ENCODE measurements at regions not wholly inside any gene's neighbourhood (a gene's known extent, or its start where the extent isn't known, plus 50 kb on each side); places are given as distances from the start of the nearest gene placed in this dataset.

- Histone ChIP-seq H3K4me1 (ENCODE audit: low read length) (no peaks in the 10 kb centered on the region), H4K20me1 (ENCODE audit: insufficient read depth, low read length) (no peaks in the 10 kb centered on the region), H3K4me3 (ENCODE audit: low read length) (no peak overlapping the region), H3K79me2 (ENCODE audit: low read length) (no peaks in the 10 kb centered on the region), H2AFZ (ENCODE audit: low read depth, low read length) (no peak overlapping the region), H3K9me3 (ENCODE audit: insufficient read depth, low read length) (no peaks in the 10 kb centered on the region), H3K27ac (ENCODE audit: low read length) (no peak overlapping the region), H3K4me2 (ENCODE audit: low read length) (no peak overlapping the region), H3K27me3 (ENCODE audit: low read depth, low read length) (no peaks in the 10 kb centered on the region), H3K9ac (ENCODE audit: low read length) (no peak overlapping the region), H3K36me3 (replicated peaks; ENCODE audit: low read depth, low read length) (no peaks in the 10 kb centered on the region)
- TF ChIP-seq EZH2phosphoT487 (IDR thresholded peaks at IDR 0.05; ENCODE audit: low read depth) (no peak), CTCF (IDR thresholded peaks at IDR 0.05; ENCODE audit: low read depth, low read length) (peak; percentile 49)
Observed at GRCh38 chr13:90420683-90421082, 926.8 kb upstream of the MIR17HG start.

- Histone ChIP-seq H3K36me3 (replicated peaks; ENCODE audit: low read depth, low read length) (no peaks in the 10 kb centered on the region), H3K79me2 (ENCODE audit: low read length) (no peaks in the 10 kb centered on the region), H2AFZ (ENCODE audit: low read depth, low read length) (no peak overlapping the region), H3K27me3 (ENCODE audit: low read depth, low read length) (no peaks in the 10 kb centered on the region), H3K9me3 (ENCODE audit: insufficient read depth, low read length) (no peaks in the 10 kb centered on the region), H3K4me2 (ENCODE audit: low read length) (peak overlapping the region; percentile 5; the same call in 1 of the 2 replicates), H4K20me1 (ENCODE audit: insufficient read depth, low read length) (no peaks in the 10 kb centered on the region), H3K9ac (ENCODE audit: low read length) (no peak overlapping the region), H3K4me1 (ENCODE audit: low read length) (peaks cover 9% of the 10 kb centered on the region), H3K4me3 (ENCODE audit: low read length) (no peak overlapping the region), H3K27ac (ENCODE audit: low read length) (no peak overlapping the region)
- TF ChIP-seq CTCF (IDR thresholded peaks at IDR 0.05; ENCODE audit: low read depth, low read length) (no peak), EZH2phosphoT487 (IDR thresholded peaks at IDR 0.05; ENCODE audit: low read depth) (no peak)
Observed at GRCh38 chr13:90427322-90428272, 919.9 kb upstream of the MIR17HG start.

GRCh38 chr13:90428522-90429210 lies 918.8 kb upstream of the MIR17HG start:
- H3K4me2 ChIP-seq (ENCODE audit: low read length): peak overlapping the region; percentile 5; the same call in 1 of the 2 replicates

More at GRCh38 chr13:90428522-90429210, 918.8 kb upstream of the MIR17HG start:
- no peaks in the 10 kb centered on the region for H3K9me3 ChIP-seq (ENCODE audit: insufficient read depth, low read length)
- no peak for TF ChIP-seq CTCF (IDR thresholded peaks at IDR 0.05; ENCODE audit: low read depth, low read length)
- TF ChIP-seq EZH2phosphoT487 (IDR thresholded peaks at IDR 0.05; ENCODE audit: low read depth): no peak
- no peak overlapping the region for H3K27ac ChIP-seq (ENCODE audit: low read length)
- H2AFZ ChIP-seq (ENCODE audit: low read depth, low read length): no peak overlapping the region
- no peaks in the 10 kb centered on the region for H4K20me1 ChIP-seq (ENCODE audit: insufficient read depth, low read length)
- no peak overlapping the region for H3K9ac ChIP-seq (ENCODE audit: low read length)
- H3K36me3 ChIP-seq (replicated peaks; ENCODE audit: low read depth, low read length): no peaks in the 10 kb centered on the region
- no peaks in the 10 kb centered on the region for H3K27me3 ChIP-seq (ENCODE audit: low read depth, low read length)
- no peaks in the 10 kb centered on the region for H3K79me2 ChIP-seq (ENCODE audit: low read length)
- H3K4me3 ChIP-seq (ENCODE audit: low read length): no peak overlapping the region
- H3K4me1 ChIP-seq (ENCODE audit: low read length): peaks cover 9% of the 10 kb centered on the region

All from OCI-LY3 (cell line).